T-cell (primary cell): ENCODE measurements at regions not wholly inside any gene's neighbourhood (a gene's known extent, or its start where the extent isn't known, plus 50 kb on each side); places are given as distances from the start of the nearest gene placed in this dataset.

Experiments
- ATAC-seq, 4 experiments: fragments of 200-7000 bp in 3 of 4; fragments of 150-1000 bp in 1 of 4; cut with Tn5 transposase; replicated peaks in 1 of 4; 1 replicate in 3 of 4; 2 replicates in 1 of 4; pipeline ENCODE4 v1.10.0; 2021; ENCODE audit warnings: moderate library complexity in 3 of 4, mild to moderate bottlenecking in 2 of 4, moderate number of reproducible peaks in 1 of 4
- CTCF ChIA-PET, 2 donors: fragments of 300-600 bp; sonication (Branson Sonifier 250); formaldehyde crosslinking; loops; one replicate each; lab custom pipeline; 2022; ENCODE audit warnings: antibody characterized with exemption in 2 of 2; lab: Charles Lee
- POLR2A ChIA-PET, 2 donors: fragments of 300-600 bp; sonication (Branson Sonifier 250); formaldehyde crosslinking; loops; one replicate each; lab custom pipeline; 2022; ENCODE audit warnings: antibody characterized with exemption in 2 of 2; lab: Charles Lee
- DNase-seq, 35 experiments: peaks; one replicate each; pipeline versions ENCODE4 v3.0.0 to v3.0.0-alpha.2; 2013 to 2023
- H3K27ac ChIP-seq: one replicate; pipeline ENCODE4 v1.5.1; 2013; ENCODE audit warnings: low read length
- H3K27me3 ChIP-seq, 2 experiments: replicated peaks in 1 of 2; 1 replicate in 1 of 2; 2 replicates in 1 of 2; pipeline versions ENCODE4 v1.6.1 to v1.7.0; 2013; ENCODE audit warnings: low read length in 1 of 2, mixed read lengths in 1 of 2; ENCODE audit not compliant: control insufficient read depth in 2 of 2, insufficient read depth in 2 of 2; ENCODE audit errors: extremely low read depth in 1 of 2
- H3K36me3 ChIP-seq, 2 donors: 1 replicate in 1 of 2; 2 replicates in 1 of 2; pipeline versions ENCODE4 v1.6.1 to v1.7.0; 2013; ENCODE audit warnings: low read length in 1 of 2; ENCODE audit not compliant: control insufficient read depth in 2 of 2, insufficient read depth in 1 of 2; ENCODE audit errors: extremely low read depth in 1 of 2
- H3K4me1 ChIP-seq, 2 experiments: 1 replicate in 1 of 2; 2 replicates in 1 of 2; pipeline versions ENCODE4 v1.6.1 to v1.7.0; 2013; ENCODE audit warnings: low read length in 2 of 2, mixed read lengths in 1 of 2; ENCODE audit not compliant: insufficient read depth in 2 of 2, control insufficient read depth in 1 of 2; ENCODE audit errors: extremely low read depth in 1 of 2
- H3K4me3 ChIP-seq, 2 donors: 1 replicate in 1 of 2; 2 replicates in 1 of 2; pipeline versions ENCODE4 v1.5.1 to v1.7.0; 2013; ENCODE audit warnings: mild to moderate bottlenecking in 2 of 2, low read length in 1 of 2, moderate library complexity in 1 of 2; ENCODE audit not compliant: control insufficient read depth in 1 of 2; ENCODE audit errors: extremely low read depth in 1 of 2
- H3K9me3 ChIP-seq: 2 replicates; pipeline ENCODE4 v1.7.0; 2013
- H3K27ac Mint-ChIP-seq, 2 donors: one replicate each; pipeline ENCODE4 v1.8.0; 2020 to 2021; ENCODE audit warnings: mild to moderate bottlenecking in 2 of 2, mixed read lengths in 2 of 2
- H3K27me3 Mint-ChIP-seq, 2 donors: one replicate each; pipeline ENCODE4 v1.8.0; 2021 to 2022; ENCODE audit warnings: mixed read lengths in 2 of 2
- H3K36me3 Mint-ChIP-seq: one replicate; pipeline ENCODE4 v1.8.0; 2021; ENCODE audit warnings: mixed read lengths
- H3K4me1 Mint-ChIP-seq, 3 donors: one replicate each; pipeline ENCODE4 v1.8.0; 2020 to 2022; ENCODE audit warnings: mixed read lengths in 3 of 3, mild to moderate bottlenecking in 1 of 3
- H3K4me3 Mint-ChIP-seq, 3 donors: one replicate each; pipeline ENCODE4 v1.8.0; 2020 to 2022; ENCODE audit warnings: mild to moderate bottlenecking in 3 of 3, mixed read lengths in 3 of 3, moderate library complexity in 3 of 3
- H3K9me3 Mint-ChIP-seq, 3 donors: one replicate each; pipeline ENCODE4 v1.8.0; 2020 to 2022; ENCODE audit warnings: mixed read lengths in 3 of 3
- WGBS: methylation state at CpG from one replicate; pipeline ENCODE4 v1.1.5; 2013; ENCODE audit warnings: missing lambda C conversion rate; ENCODE audit not compliant: insufficient coverage; 5-methylcytosine and 5-hydroxymethylcytosine counted together

DNA sequence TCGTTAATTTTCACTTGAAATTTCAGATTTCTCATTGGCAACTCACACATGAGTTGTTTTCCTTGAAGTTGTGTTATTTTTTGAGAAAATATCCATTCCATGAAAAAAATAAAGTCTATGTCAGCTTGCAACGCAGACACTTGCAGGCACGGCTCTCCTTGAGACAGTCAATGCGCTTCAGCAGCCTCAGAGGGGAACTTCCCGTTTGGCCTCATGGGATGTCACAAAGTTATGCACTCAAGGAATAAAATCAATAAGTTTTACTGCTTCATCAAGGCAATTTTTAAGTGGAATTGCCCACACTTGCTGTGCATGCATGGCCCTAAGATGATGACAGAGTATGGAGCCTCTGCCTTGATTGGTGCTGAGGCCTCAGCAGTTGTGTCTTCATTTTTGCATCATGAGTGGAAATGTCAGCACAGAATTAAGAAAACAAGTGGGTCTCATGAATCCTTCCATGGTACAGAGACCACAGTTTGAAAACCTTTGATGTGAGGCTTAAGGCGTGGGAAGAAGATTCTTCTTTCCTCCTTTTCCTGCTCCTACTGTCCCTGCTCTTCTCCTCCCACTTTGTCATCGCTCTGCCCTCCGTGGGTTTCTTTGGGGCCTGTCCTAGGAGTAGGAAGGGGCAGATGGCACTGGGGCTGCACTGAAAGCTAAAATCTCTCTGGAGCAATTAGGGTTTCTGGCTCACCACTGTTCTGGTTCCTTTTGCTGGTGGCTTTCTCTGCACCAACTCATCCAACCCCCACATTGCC is 509.0 kb upstream of the B3GAT1 start:
- H3K27ac Mint-ChIP-seq = no peak overlapping the region
- ChIA-PET POLR2A (no interaction called here), CTCF (no interaction called here)
- peaks cover 29 to 39% of the 10 kb centered on the region in 2 donors for H3K27me3 Mint-ChIP-seq
- Histone ChIP-seq H3K4me3 (no peak overlapping the region), H3K36me3 (no peaks in the 10 kb centered on the region), H3K9me3 (no peaks in the 10 kb centered on the region), H3K4me1 (no peaks in the 10 kb centered on the region), H3K27ac (no peak overlapping the region), H3K27me3 (peaks cover 0 to 22% of the 10 kb centered on the region in 2 experiments)
- no peaks in the 10 kb centered on the region for H3K4me1 Mint-ChIP-seq
- H3K9me3 Mint-ChIP-seq = peaks cover 0 to 6% (median 0%) of the 10 kb centered on the region in 3 donors
- DNase-seq (no peak), ATAC-seq (no peak)
- no peaks in the 10 kb centered on the region for H3K36me3 Mint-ChIP-seq
- WGBS = 80% methylated on average over 4 of the region's 8 CpGs
- no peak overlapping the region for H3K4me3 Mint-ChIP-seq

DNA sequence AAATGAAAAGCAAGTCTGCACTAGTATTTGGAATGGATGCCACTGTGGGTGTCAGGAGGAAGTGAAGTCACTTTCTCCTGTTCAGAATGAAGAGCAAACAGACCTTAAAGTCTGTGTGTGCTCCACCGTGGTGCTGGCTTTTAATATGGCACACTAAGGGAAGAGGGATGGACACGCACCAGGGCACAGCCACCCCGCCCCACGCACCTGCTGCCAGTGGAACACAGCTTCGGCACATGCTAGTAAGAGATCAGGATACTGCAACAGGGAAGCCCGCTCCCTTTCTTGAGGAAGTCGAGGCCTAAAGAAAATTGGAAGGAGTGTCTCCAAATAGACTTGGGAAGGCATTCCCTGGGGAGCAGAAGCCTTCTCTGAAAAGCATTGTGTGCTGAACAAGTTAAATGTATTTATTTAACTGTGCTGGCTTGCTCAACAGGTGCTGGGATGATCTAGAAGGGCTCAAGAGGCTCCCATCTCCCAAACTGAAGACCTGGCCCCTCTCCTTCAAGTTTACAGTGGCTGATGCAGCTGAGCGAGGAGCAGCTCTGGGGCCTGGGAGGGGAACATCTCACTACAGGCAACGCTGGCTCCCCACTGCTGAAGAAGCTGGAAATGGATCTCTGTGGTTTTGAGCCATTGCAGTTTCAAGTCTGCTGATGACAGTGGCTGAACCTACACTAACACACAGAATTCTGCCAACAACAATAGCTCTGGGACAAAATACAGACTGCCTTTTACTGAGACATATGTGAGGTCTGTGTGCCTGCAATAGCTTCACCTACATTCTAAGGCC is 504.6 kb upstream of the B3GAT1 start:
- Histone ChIP-seq H3K36me3 (no peaks in the 10 kb centered on the region), H3K27me3 (peaks cover 0 to 14% of the 10 kb centered on the region in 2 experiments), H3K4me3 (no peak overlapping the region), H3K9me3 (no peaks in the 10 kb centered on the region), H3K27ac (no peak overlapping the region), H3K4me1 (no peaks in the 10 kb centered on the region)
- Mint-ChIP-seq H3K27ac (no peak overlapping the region), H3K9me3 (no peaks in the 10 kb centered on the region), H3K27me3 (peaks cover 24 to 36% of the 10 kb centered on the region in 2 donors), H3K36me3 (no peaks in the 10 kb centered on the region), H3K4me1 (no peaks in the 10 kb centered on the region), H3K4me3 (no peak overlapping the region)
- 83% methylated on average over 9 of the region's 9 CpGs for WGBS
- CTCF ChIA-PET = no interaction called here
- no peak for ATAC-seq
- POLR2A ChIA-PET = no interaction called here
- DNase-seq = no peak

DNA sequence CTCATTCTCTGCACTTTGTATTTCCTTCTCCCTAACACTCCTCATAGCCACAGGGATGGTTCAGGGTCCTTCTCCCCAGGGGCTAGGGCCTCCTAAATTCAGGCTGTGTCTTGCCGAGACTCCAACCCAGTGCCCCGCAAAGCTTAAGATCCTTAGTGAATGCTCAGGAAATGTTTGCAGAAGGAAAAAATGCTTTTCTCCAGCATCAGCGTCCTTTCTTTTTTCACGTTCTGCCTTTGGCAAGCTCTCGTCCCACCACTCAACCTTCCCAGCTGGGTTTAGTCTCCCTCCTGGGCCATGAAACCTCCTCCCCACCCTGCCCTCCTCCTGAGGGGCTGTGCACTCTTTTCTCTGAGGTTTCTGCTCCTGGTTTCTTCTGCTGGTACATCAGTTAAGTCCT is 503.8 kb upstream of the B3GAT1 start:
- H3K4me1 ChIP-seq = no peaks in the 10 kb centered on the region
- DNase-seq = no peak
- ATAC-seq = no peak
- peaks cover 0 to 13% of the 10 kb centered on the region in 2 experiments for H3K27me3 ChIP-seq
- H3K9me3 ChIP-seq = no peaks in the 10 kb centered on the region
- no peaks in the 10 kb centered on the region for H3K36me3 Mint-ChIP-seq
- peaks cover 25 to 36% of the 10 kb centered on the region in 2 donors for H3K27me3 Mint-ChIP-seq
- no peak overlapping the region for H3K4me3 Mint-ChIP-seq
- H3K4me1 Mint-ChIP-seq = no peaks in the 10 kb centered on the region
- 78% methylated on average over 3 of the region's 5 CpGs for WGBS
- no peak overlapping the region for H3K4me3 ChIP-seq
- H3K36me3 ChIP-seq = no peaks in the 10 kb centered on the region
- ChIA-PET POLR2A (no interaction called here), CTCF (no interaction called here)
- H3K9me3 Mint-ChIP-seq = no peaks in the 10 kb centered on the region
- no peak overlapping the region for H3K27ac ChIP-seq
- H3K27ac Mint-ChIP-seq = no peak overlapping the region

DNA sequence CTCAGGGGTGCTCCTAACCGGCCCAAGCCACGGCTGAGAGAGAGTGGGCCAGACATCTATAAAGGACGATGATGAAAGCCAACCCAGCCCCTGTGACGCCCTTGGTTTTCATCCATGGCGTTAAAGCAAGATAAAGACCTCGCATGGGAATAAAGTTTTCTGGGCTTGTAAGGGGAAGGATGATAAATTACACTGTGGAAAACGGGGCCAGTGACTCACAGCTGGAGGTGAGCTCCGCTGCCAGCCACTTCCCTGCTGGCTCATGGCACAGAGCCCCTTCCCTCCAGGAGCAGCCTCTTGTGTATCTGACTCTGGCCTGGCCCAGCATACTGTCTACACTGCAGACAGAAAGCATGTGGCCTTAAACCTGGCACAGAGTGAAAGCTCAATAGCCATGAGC is 503.2 kb upstream of the B3GAT1 start:
- Mint-ChIP-seq H3K27me3 (peaks cover 25 to 31% of the 10 kb centered on the region in 2 donors), H3K4me1 (no peaks in the 10 kb centered on the region), H3K27ac (no peak overlapping the region), H3K36me3 (no peaks in the 10 kb centered on the region), H3K4me3 (no peak overlapping the region), H3K9me3 (no peaks in the 10 kb centered on the region)
- ChIA-PET CTCF (no interaction called here), POLR2A (no interaction called here)
- DNase-seq = no peak
- H3K4me3 ChIP-seq = no peak overlapping the region
- no peak overlapping the region for H3K27ac ChIP-seq
- WGBS = 53% methylated on average over 8 of the region's 8 CpGs
- no peak for ATAC-seq
- H3K36me3 ChIP-seq = no peaks in the 10 kb centered on the region
- peaks cover 0 to 11% of the 10 kb centered on the region in 2 experiments for H3K27me3 ChIP-seq
- no peaks in the 10 kb centered on the region for H3K9me3 ChIP-seq
- no peaks in the 10 kb centered on the region for H3K4me1 ChIP-seq

DNA sequence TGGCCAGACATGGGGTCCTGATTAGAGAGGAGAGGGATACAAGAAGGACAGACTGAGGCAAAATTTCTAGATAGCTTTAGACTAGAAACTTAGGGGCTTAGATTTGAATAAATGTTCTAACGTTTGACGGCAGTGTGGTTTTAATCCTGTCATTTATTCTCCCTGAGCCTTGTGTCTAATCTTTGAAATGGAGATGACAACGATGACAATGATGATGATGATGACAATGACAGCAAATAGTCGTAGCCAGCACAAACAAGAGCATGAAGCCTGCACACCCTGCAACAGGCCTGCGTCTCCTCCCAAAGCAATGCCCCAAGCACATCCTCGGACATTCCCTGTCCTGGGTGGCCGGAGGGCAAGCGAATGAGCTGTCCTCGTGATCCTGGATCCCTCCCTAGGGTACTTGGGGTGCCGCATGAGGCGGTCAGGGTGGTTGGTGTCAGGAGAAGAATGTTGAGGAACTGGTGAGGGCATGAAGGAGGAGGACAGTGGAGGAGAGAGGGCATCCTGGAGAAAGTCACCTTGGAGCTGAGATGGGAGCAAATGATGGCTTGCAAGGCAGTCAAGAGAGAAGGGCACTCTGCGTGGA is 502.1 kb upstream of the B3GAT1 start:
- Mint-ChIP-seq H3K27ac (no peak overlapping the region), H3K27me3 (peaks cover 17 to 25% of the 10 kb centered on the region in 2 donors), H3K4me3 (no peak overlapping the region), H3K36me3 (no peaks in the 10 kb centered on the region), H3K9me3 (no peaks in the 10 kb centered on the region), H3K4me1 (no peaks in the 10 kb centered on the region)
- POLR2A ChIA-PET = no interaction called here
- CTCF ChIA-PET = no interaction called here
- no peak for DNase-seq
- Histone ChIP-seq H3K4me1 (no peaks in the 10 kb centered on the region), H3K4me3 (no peak overlapping the region), H3K27ac (no peak overlapping the region), H3K36me3 (no peaks in the 10 kb centered on the region), H3K27me3 (peaks cover 0 to 11% of the 10 kb centered on the region in 2 experiments), H3K9me3 (no peaks in the 10 kb centered on the region)
- 73% methylated on average over 10 of the region's 12 CpGs for whole genome bisulfite sequencing
- no peak for ATAC-seq

DNA sequence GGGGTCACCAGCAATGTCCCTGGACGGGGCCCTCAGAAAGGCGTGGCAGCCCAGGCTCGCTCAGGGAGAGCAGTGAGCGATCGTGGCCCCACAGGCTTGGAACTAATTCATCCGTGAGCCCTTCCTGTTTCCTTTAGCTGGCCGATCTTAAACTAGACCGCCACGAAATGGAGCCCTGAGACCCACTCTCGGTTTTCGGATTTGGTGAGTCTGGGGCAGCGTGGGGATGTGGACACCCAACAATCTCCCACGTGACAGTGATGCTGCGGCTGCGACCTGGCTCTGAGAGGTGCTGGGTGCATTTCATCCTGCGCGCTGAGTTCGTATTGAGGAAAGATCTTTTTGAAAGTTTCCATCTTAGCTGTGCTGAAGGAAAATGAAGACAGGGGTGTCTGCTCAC is 501.3 kb upstream of the B3GAT1 start:
- H3K36me3 ChIP-seq = no peaks in the 10 kb centered on the region
- POLR2A ChIA-PET = no interaction called here
- H3K36me3 Mint-ChIP-seq = no peaks in the 10 kb centered on the region
- H3K27me3 ChIP-seq = peaks cover 0 to 11% of the 10 kb centered on the region in 2 experiments
- CTCF ChIA-PET = no interaction called here
- no peaks in the 10 kb centered on the region for H3K9me3 ChIP-seq
- H3K27ac ChIP-seq = no peak overlapping the region
- H3K4me3 Mint-ChIP-seq = no peak overlapping the region
- H3K4me3 ChIP-seq = no peak overlapping the region
- 69% methylated on average over 18 of the region's 18 CpGs for WGBS
- H3K4me1 Mint-ChIP-seq = no peaks in the 10 kb centered on the region
- ATAC-seq (no peak), DNase-seq (no peak)
- no peaks in the 10 kb centered on the region for H3K9me3 Mint-ChIP-seq
- peaks cover 17 to 21% of the 10 kb centered on the region in 2 donors for H3K27me3 Mint-ChIP-seq
- no peak overlapping the region for H3K27ac Mint-ChIP-seq
- H3K4me1 ChIP-seq = no peaks in the 10 kb centered on the region
